ENCODE measurements at regions not wholly inside any gene's neighbourhood (a gene's known extent, or its start where the extent isn't known, plus 50 kb on each side); places are given as distances from the start of the nearest gene placed in this dataset.

DNA sequence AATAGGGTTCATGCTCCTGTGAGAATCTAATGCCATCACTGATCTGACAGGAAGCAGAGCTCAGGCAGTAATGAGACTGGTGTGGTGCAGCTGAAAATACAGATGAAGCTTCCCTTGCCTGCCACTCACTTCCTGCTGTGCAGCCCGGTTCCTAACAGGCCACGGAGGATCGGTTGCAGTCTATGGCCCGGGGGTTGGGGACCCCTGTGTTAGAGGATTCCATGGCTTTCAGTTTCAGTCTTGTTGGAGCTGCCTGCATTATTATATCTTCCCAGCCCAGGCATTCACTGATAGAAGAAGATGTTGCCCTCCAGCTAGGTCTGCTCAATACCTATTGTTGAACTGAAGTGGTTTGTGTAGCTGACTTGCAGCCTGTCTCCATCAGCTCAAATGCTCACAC is 1298.8 kb downstream of the TYW1 start:
- TF ChIP-seq POLR2AphosphoS5 (IDR thresholded peaks at IDR 0.05): no peak
- no peak for TF ChIP-seq CTCF (IDR thresholded peaks at IDR 0.05)
- no peak for TF ChIP-seq POLR2A (IDR thresholded peaks at IDR 0.05; ENCODE audit: low read depth)

Measured in esophagus muscularis mucosa (tissue), 3 donors.